Tibial artery (tissue), 4 donors: ENCODE measurements at regions not wholly inside any gene's neighbourhood (a gene's known extent, or its start where the extent isn't known, plus 50 kb on each side); places are given as distances from the start of the nearest gene placed in this dataset.

Source experiments
- DNase-seq, 2 donors: peaks; one replicate each; pipeline ENCODE4 v3.0.0-alpha.2; 2019
- H3K27ac ChIP-seq, 2 donors: fragments of 200-600 bp; sonication (generic) in 1 of 2; 1 replicate in 1 of 2; 2 replicates in 1 of 2; pipeline ENCODE4 v1.5.1; 2018 to 2019; ENCODE audit warnings: mild to moderate bottlenecking in 1 of 2
- H3K27me3 ChIP-seq, 2 donors: fragments of 200-600 bp; sonication (generic) in 1 of 2; one replicate each; pipeline versions ENCODE4 v1.5.1 to v1.6.0; 2016 to 2019
- H3K36me3 ChIP-seq, 3 donors: fragments of 200-600 bp; sonication (generic) in 2 of 3; one replicate each; pipeline ENCODE4 v1.5.1; 2016 to 2019; ENCODE audit warnings: mild to moderate bottlenecking in 2 of 3
- H3K4me1 ChIP-seq, 4 donors: fragments of 200-600 bp; sonication (generic) in 2 of 4; 1 replicate in 3 of 4; 2 replicates in 1 of 4; pipeline ENCODE4 v1.5.1; 2016 to 2019
- H3K4me3 ChIP-seq, 2 donors: fragments of 200-600 bp; sonication (generic) in 1 of 2; 1 replicate in 1 of 2; 2 replicates in 1 of 2; pipeline ENCODE4 v1.5.1; 2018 to 2019; ENCODE audit warnings: mild to moderate bottlenecking in 2 of 2
- H3K9me3 ChIP-seq, 3 donors: fragments of 200-600 bp; sonication (generic) in 1 of 3; one replicate each; pipeline ENCODE4 v1.5.1; 2016 to 2019
- CTCF ChIP-seq, 2 experiments: fragments of 200-600 bp in 1 of 2; fragments of 450-650 bp in 1 of 2; IDR thresholded peaks; one replicate each; pipeline ENCODE4 v1.5.1; 2017 to 2019; ENCODE audit warnings: antibody characterized with exemption in 2 of 2, mild to moderate bottlenecking in 1 of 2, moderate library complexity in 1 of 2
- intact Hi-C: fragments of 100-400 bp; cut with DNase I; formaldehyde crosslinking; loops from one replicate; pipeline ENCODE4 v1.15.0; 2023; ENCODE audit warnings: low total_unique reads

- no peak for DNase-seq
- no peak overlapping the region for H3K27ac ChIP-seq
- no peak for TF ChIP-seq CTCF (IDR thresholded peaks at IDR 0.05)
- H3K4me3 ChIP-seq: no peak overlapping the region
- H3K9me3 ChIP-seq: no peaks in the 10 kb centered on the region
- no peaks in the 10 kb centered on the region for H3K4me1 ChIP-seq
- intact Hi-C loops: no loop called here
- no peaks in the 10 kb centered on the region for H3K36me3 ChIP-seq
- H3K27me3 ChIP-seq: no peaks in the 10 kb centered on the region
These were observed 271.3 kb downstream of the ICOS start for GRCh38 chr2:204207866-204208265.

- no peaks in the 10 kb centered on the region for H3K4me1 ChIP-seq
- no peak for TF ChIP-seq CTCF (IDR thresholded peaks at IDR 0.05)
- H3K27me3 ChIP-seq: no peaks in the 10 kb centered on the region
- intact Hi-C loops: no loop called here
- H3K27ac ChIP-seq: no peak overlapping the region
- H3K9me3 ChIP-seq: no peaks in the 10 kb centered on the region
- no peaks in the 10 kb centered on the region for H3K36me3 ChIP-seq
- no peak overlapping the region for H3K4me3 ChIP-seq
- no peak for DNase-seq
These were observed 277.0 kb downstream of the ICOS start for GRCh38 chr2:204213588-204213987.

GRCh38 chr2:204218040-204218439 lies 281.5 kb downstream of the ICOS start:
- no peaks in the 10 kb centered on the region for H3K27me3 ChIP-seq
- no peak overlapping the region for H3K4me3 ChIP-seq
- H3K9me3 ChIP-seq: no peaks in the 10 kb centered on the region
- DNase-seq: no peak
- TF ChIP-seq CTCF (IDR thresholded peaks at IDR 0.05): no peak
- no peaks in the 10 kb centered on the region for H3K36me3 ChIP-seq
- H3K27ac ChIP-seq: no peak overlapping the region
- H3K4me1 ChIP-seq: no peaks in the 10 kb centered on the region
- intact Hi-C loops: no loop called here

GRCh38 chr2:204219196-204219595 lies 282.6 kb downstream of the ICOS start:
- H3K36me3 ChIP-seq: no peaks in the 10 kb centered on the region
- DNase-seq: no peak
- no peaks in the 10 kb centered on the region for H3K27me3 ChIP-seq
- no peaks in the 10 kb centered on the region for H3K9me3 ChIP-seq
- intact Hi-C loops: no loop called here
- no peak overlapping the region for H3K27ac ChIP-seq
- no peak overlapping the region for H3K4me3 ChIP-seq
- no peak for TF ChIP-seq CTCF (IDR thresholded peaks at IDR 0.05)
- no peaks in the 10 kb centered on the region for H3K4me1 ChIP-seq

DNA sequence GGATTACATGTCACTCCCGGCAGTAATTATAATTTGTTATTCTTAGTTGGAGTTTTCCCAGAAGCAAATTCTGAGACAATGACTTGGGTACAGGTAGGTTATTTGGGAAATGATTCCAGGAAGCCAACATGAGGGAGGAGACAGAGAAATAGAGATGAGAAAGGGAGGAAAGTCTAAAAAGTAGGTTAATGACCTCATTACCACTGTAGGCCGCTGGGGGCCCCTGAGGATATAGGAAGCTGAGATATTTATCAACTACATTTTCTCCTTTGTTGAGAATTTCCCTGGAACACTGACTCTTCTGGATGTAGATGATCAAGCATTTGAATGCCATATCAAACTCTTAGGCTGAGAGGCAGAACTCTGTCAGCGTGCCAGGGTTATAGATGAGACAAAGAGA lies 284.3 kb downstream of the ICOS start:
- no peak for DNase-seq

More for the DNA sequence above, 284.3 kb downstream of the ICOS start:
- no peak overlapping the region for H3K27ac ChIP-seq
- no peaks in the 10 kb centered on the region for H3K4me1 ChIP-seq
- no peaks in the 10 kb centered on the region for H3K36me3 ChIP-seq
- no peaks in the 10 kb centered on the region for H3K9me3 ChIP-seq
- intact Hi-C loops: no loop called here
- no peak for TF ChIP-seq CTCF (IDR thresholded peaks at IDR 0.05)
- H3K27me3 ChIP-seq: no peaks in the 10 kb centered on the region
- H3K4me3 ChIP-seq: no peak overlapping the region
